ENCODE measurements at regions not wholly inside any gene's neighbourhood (a gene's known extent, or its start where the extent isn't known, plus 50 kb on each side); places are given as distances from the start of the nearest gene placed in this dataset.
"Not testable (repeated sequence)": the region's sequence is repeated elsewhere in the genome, so short reads cannot be mapped to it uniquely, and the experiment has no call there.

GRCh38 chr16:86955136-86955855 lies 361.9 kb downstream of the C16orf95 start:
- no peak for DNase-seq (ENCODE audit: low spot score)

GRCh38 chr16:86956437-86956836 lies 360.8 kb downstream of the C16orf95 start:
- DNase-seq (ENCODE audit: low spot score) = no peak

- not testable (repeated sequence) for DNase-seq (ENCODE audit: low spot score)
Observed at GRCh38 chr16:86957662-86958198, 359.5 kb downstream of the C16orf95 start.

- DNase-seq (ENCODE audit: low spot score) = no peak
Observed at GRCh38 chr16:86958423-86958822, 358.8 kb downstream of the C16orf95 start.

GRCh38 chr16:86959091-86959651 lies 358.0 kb downstream of the C16orf95 start:
- DNase-seq (ENCODE audit: low spot score) = no peak

DNA sequence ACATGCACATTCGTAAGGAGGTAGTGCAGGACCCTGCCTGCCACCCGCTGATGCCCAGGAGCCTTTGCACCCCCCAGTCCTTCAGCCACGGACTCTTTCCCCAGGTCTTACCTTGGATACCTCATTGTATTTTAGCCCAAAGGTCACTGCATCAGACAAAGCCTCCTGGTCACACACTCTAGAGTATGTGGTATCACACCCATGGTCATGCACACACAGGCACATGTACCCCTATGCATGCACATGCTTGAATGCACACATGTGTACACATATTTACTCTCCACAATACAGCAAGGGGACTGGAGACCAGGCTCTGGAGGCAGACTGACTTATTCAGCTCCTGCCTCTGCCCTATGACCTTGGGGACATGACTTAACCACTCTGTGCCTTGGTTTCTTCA lies 357.5 kb downstream of the C16orf95 start:
- DNase-seq (ENCODE audit: low spot score) = no peak

DNA sequence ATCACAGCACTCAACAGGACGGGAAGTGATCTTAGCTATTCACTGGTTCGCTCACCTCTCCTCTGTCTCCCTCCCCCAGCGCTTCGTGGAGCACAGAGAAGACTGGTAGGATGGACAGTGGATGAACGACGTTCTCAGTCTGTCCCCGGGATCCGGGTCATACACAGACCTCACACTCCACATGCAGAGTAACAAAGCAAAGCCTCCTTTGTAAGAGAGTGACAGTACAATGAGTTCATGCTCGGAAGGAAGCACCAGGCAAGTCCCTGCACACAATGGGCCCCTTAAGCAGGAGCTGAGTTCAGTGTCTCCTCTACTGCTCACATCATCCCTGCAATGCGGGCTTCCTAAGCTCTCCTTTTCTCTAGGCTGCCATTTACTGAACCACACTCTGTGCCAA lies 356.9 kb downstream of the C16orf95 start:
- DNase-seq (ENCODE audit: low spot score) = no peak

DNA sequence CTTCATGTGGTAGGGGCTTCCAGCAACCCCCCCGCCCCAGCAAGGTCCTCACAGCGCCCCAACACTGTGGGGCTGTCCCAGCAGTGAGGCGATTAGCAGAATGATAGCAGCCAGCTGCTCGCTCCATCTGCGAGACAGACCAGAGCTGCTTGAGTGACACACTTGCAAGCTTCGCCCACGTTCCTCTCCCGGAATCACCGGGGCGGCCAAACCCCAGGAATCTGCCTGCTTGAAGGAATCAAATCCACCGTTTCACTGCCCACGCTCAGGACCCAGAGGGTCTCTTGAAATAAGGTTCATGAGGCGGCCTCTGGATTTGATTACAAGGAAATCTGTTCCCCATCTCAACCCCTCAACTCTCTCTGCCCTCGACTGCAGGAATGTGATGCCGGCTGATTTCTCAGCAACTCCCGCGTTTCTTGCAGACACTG lies 356.0 kb downstream of the C16orf95 start:
- DNase-seq (ENCODE audit: low spot score) = no peak

- DNase-seq (ENCODE audit: low spot score) = no peak
Observed at GRCh38 chr16:86962259-86962658, 354.9 kb downstream of the C16orf95 start.

GRCh38 chr16:86962913-86963312 lies 354.3 kb downstream of the C16orf95 start:
- DNase-seq (ENCODE audit: low spot score) = no peak

DNA sequence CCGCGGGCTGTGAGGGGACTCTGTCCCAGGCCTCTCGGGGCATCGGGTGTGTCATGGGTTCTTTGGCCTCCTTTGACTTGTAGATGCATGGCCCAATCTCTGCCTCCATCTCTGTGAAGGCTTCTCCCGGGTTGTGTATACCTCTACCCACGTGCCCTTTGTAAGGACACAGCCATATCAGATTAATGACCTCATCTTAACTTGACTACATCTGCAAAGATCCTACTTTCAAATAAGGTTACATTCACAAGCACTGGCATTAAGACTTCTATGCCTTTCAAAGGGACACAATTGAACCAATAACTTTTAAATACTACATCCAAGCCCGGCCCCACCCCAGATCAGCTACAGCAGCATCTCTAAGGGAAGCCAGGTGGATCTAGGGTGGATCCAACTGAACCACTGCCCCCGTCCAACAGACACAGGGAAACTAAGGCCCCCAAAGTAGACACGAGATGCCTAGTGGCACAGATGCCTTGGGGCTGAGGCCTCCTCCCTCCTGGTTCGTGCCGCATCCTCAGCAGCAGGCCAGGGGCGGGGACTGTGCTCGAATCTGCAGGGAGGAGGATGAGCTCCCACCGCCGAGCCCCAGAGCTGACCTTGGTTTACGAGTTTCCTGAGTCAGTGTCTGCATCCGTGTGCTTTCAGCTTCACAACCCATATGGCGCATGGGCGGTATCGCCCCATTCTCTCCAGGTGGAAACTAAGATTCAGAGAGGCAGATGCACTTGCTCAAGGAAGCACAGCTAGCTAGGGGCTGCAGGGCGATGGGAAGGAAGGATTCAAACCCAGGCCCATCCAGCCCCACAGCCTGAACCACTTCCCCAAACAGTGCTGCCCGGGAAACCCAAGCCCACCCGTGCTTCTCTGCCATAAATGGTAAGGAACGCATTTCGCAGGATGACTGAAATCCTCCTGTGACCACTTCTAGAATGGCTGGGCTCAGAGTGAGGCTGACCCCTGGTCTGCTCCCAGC lies 353.3 kb downstream of the C16orf95 start:
- DNase-seq (ENCODE audit: low spot score) = no peak

GRCh38 chr16:86964796-86965241 lies 352.4 kb downstream of the C16orf95 start:
- DNase-seq (ENCODE audit: low spot score) = no peak

DNA sequence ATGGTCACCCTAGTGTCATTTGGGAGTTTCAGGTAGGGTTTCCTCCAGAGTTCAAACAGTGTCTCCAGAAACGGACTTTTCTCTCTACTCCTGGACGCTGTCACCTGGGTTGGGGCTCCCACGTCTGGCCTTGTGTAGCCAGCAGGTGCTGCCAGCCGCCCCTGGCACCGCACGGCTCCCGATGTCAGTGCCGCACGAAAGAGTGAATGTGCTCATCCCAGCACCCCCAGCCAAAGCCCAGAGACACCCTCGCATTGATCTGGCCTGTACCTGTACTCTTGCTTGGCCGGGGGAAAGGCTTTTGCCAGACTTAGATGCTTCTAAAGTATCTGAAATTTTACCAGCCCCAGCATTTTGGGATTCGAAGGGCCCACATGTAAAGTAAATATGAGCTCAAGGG lies 351.9 kb downstream of the C16orf95 start:
- DNase-seq (ENCODE audit: low spot score) = no peak

- DNase-seq (ENCODE audit: low spot score) = no peak
Observed at GRCh38 chr16:86965840-86966550, 351.2 kb downstream of the C16orf95 start.

GRCh38 chr16:86966777-86967176 lies 350.4 kb downstream of the C16orf95 start:
- no peak for DNase-seq (ENCODE audit: low spot score)

- DNase-seq (ENCODE audit: low spot score) = no peak
Observed at GRCh38 chr16:86968866-86969265, 348.3 kb downstream of the C16orf95 start.

- DNase-seq (ENCODE audit: low spot score) = no peak
Observed at GRCh38 chr16:86969716-86970115, 347.5 kb downstream of the C16orf95 start.

DNA sequence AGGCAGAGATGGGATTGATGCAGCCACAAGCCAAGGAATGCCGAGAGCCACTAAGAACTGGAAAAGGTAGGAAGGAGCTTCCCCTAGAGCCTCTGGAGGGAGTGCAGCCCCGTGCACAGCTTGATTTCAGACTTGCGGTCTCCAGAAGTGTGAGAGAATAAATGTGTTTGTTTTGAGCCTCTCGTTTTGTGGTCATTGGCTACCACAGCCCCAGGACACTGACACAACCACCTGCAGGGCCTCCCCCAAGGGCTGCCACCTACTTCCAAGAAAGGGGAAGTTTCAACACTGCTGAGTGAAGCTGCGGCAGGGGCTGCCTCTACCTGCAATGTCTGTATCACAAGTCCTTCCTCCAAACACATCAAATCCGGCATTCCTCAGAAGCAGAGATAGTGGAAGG lies 346.9 kb downstream of the C16orf95 start:
- no peak for DNase-seq (ENCODE audit: low spot score)

GRCh38 chr16:86970726-86971125 lies 346.5 kb downstream of the C16orf95 start:
- no peak for DNase-seq (ENCODE audit: low spot score)

GRCh38 chr16:86971251-86971650 lies 345.9 kb downstream of the C16orf95 start:
- DNase-seq (ENCODE audit: low spot score) = no peak

DNA sequence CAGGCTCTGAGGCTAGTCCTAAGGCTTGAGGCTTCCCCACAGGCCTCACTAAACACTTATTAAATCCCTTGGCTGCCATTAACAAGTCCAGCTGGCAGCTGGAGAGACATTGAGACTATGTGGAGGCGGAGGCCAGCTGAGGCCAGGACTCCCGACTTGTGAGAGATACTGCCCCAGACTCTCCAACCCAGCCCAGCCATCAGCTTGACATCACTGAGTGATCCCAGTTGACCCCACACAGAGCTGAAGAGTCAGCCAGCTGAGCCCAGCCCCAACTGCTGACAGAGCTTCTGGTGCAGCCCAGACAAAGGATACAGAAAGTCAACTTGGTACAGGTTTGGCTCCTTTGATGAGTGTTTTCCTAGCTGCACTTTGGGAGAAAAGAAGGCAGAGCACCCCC lies 343.1 kb downstream of the C16orf95 start:
- no peak for DNase-seq (ENCODE audit: low spot score)

DNA sequence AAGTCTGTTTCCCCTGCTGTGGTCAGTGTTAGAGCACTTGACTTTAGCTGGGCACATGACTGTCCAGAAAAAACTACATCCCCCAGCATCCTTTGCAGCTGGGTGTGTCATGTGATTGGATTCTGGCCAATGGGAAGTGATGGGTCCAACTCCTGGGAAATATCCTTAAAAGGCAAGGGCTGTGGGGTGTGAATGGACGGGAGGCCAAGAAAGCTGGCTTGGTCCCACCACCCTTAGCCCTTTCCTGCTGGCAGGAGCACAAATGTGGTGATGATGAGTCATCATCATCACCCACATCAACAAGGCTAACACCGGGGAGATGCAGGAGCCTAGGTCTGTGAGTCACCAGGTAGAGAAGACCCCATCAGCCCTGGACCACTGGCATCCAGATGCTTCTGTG lies 341.7 kb downstream of the C16orf95 start:
- DNase-seq (ENCODE audit: low spot score) = no peak
